GM19452 (cell line): ENCODE measurements at regions not wholly inside any gene's neighbourhood (a gene's known extent, or its start where the extent isn't known, plus 50 kb on each side); places are given as distances from the start of the nearest gene placed in this dataset.

Experiments
- ATAC-seq: cut with Tn5 transposase; IDR thresholded peaks from one replicate; pipeline ENCODE4 v1.9.1; 2021; ENCODE audit not compliant: unreplicated experiment

DNA sequence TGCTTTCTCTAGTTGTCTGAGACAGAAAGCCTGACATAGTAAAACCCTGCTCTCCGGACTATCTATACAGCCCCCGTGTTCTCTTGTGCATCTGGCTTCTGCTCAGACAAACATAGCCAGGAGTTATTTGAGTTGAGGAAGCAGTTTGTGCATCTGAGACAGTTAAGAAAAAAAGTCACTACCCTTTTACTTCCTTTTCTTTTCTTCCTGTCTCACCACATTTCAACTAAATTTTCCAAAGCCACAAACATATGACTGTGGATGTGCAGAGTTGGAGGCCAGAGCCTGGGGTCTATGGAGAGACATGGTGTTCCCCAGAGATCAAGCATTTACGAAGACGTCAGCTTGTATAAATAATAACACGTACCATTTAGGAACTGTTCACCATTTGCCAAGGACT lies 158.5 kb upstream of the FGGY start:
- no peak for ATAC-seq

DNA sequence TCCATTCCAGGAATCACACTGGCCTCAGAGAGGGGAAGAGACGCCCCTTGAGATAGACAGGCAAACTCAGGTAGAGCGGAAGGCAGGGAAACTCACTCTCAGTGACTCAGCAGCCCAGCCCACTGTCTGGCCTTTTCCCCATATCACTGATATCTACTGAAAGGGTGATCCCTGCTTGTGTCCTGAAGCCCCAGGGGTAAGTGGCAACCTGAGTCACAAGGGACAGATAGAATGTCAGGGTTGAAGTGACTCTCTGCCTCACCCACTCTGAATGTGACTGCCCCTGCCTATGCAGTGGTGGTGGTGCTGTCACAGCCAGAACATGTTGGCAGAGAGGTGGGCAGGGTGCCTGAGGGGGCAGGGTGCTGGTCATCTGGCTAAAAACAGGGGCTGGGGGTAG lies 157.5 kb upstream of the FGGY start:
- ATAC-seq = no peak

DNA sequence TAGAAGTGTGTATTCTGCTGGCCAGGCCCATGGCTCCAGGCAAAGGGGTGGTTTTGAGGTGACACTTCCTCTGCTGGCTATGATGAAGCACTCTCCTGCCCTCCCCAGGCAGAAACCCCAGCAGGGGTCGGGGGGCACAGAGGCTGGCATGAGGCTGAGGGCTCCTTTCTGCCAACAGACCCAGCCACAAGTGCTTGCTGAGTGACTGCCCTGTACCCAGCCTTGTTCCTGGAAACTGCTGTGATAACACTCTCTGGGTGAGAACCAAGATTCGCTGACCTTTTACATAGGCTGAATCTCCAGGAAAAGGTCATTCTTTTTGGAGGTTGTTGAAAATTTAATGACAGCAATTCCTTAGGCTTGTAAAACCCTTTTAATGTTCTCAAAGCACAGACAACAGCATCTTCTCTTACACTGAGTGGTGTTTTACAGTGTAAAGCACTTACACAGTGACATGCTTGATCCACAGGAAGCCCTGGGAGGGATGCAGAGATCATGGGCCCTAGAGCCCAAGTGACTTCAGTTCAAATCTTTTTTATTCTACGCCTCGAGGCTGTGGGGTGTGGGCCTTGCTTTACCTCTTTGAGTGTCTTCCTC lies 155.5 kb upstream of the FGGY start:
- no peak for ATAC-seq

DNA sequence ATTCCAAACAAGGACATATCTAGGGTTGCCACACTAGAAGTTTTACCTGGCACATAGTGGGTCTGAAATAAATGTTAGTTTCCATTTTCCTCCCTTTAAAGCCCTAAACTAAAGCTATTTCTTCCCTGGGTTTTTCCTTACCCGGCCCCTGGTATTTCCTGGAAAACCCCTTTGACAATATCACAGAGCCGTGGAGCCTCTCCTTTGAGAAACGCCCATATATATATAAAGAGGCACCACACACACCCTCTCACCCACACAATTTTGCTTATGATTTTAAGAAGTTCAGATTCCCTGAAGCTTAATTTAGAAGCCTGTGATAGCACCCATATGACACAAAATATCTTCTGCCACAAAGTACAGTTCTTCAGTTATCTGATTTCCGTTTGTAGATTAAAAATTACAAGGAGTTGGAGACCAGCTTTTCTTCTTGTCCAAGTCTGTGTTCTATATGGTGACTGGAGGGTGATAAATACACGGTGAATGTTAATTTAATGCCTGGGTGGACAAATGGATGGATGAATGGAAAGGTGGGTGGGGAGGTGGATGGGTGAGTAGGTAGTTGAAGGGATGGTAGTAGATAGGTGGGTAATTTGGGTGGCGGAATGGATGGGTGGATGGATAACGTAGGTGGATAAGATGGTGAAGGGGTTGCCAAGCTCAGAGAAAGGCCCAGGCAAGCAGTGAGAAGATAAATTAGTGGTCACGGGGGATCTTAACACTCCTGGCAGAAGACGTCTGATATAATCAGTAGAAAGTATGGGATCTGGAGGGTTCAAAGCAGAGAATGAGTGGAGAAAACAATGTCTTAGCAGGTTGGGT lies 154.4 kb upstream of the FGGY start:
- no peak for ATAC-seq

DNA sequence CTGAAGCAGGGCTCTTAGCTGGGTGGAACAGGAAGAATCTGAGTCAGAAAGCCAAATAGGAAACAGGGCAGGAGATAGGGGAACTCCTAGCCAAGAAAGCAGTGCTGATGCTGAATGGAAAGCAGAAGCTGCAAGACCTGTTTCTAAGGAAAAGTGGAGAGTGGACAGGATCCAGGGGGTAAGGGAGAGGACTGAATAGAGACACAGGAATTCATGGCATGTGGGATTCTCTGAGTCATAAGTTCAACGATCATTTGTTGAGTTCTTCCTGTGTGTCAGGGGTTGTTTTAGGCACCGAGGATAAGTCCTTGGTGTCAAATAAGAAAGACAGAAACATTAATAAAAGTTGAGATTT lies 153.8 kb upstream of the FGGY start:
- ATAC-seq = no peak

DNA sequence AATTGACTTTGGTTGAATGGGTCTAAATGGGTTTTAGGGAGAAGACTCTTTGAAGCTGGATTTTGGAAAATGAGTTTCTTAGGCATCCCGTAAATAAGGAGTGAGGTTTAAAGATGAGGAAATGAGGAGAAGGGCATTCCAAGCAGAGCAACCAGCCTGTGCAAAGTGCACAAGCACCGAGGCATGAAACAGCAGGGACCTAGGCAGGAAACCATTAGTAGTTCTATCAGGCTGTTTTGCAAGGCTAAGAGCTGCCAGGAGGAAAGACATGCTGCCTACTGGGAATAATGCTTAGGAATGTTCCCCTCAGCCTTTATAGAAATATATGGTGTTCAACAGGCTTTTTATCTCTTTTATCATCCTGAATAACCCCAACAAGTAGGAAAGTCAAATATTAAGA lies 153.1 kb upstream of the FGGY start:
- ATAC-seq = no peak

DNA sequence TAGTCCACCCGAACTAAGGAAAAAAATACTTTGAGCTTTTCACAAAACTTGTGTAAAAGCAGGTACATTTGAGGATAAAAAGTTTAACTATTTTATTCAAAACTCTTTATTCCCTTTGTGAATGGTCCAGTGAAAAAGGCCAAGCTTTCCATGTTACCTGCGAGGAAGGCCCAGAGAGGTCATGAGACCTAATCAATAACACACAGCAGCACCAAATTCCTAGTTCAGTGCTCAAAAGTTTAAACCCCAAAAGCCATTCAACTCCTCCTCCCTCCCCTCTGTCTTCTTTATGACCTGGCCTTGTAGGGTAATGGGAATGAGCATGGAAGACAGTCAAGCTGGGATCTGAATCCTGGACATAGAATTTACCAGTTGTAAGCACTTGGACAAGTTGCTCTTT lies 151.9 kb upstream of the FGGY start:
- no peak for ATAC-seq

DNA sequence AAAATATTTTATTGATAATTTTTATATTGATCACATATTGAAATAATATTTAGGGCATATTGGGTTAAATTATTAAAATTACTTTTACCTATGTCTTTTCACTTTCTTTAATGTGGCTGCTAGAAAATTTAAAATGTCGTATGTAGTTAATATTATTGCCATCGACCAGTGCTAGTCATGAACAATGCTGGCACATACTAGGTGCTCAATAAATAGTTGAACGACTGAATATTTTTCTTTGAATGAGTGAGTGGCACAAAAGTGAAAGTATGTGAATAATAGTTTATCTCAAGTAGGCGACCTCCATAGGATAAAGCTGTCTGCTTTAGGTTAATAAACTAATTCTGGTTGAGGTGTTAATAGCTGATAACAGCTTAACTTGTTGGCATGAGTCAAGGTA lies 150.8 kb upstream of the FGGY start:
- no peak for ATAC-seq

DNA sequence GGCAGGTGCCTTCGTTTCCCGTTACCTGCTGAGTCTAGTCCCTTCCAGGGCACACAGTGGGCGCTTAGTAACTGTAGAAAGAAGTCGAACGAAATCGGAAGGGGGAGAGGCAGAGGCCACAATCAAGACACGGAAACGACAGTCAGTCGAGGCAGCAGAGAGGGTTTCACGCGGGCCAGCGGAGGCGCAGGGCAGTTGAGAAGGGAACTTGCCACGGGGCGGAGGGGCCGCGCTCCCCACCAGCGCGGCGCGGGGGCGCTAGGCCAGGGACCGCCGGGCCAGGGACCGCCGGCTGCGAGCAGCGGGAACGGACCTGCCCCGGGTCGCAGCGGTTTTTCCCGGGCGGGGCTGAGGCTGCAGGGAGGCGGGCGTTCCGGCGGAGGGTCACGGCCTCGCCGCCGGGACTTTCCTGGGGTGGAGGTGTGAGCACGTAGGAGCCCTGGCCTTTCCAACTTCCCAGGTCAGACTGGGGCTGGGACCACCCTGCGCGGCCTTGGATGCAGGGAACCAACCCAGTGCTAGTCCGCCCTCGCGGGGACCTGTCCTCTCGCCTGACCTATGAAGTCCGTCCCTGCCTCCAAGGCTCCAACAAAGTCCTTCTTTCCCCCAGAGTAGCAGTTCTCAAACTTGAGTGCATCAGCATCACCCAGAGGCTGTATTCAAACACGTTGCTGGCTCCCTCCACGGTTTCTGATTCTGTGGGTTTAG lies 150.1 kb upstream of the FGGY start:
- peak; percentile 57 for ATAC-seq

DNA sequence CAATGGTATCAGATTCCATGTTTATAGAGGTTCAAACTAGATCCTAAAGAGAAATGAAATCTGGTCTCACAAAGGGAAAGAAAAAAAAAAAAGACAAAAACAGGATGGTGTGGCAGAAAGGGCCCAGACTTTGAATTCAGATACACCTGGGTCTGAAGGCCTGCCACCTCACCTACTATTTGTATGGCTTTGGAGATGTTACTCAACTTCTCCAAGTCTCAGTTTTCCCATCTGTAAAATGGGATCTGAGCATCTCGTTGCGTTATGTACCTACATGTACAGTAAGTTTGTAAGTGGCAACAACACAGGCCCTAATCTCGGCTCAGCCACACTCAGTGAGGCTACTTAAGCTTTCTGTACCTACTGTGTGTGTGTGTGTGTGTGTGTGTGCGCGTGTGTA lies 147.5 kb upstream of the FGGY start:
- ATAC-seq = no peak

DNA sequence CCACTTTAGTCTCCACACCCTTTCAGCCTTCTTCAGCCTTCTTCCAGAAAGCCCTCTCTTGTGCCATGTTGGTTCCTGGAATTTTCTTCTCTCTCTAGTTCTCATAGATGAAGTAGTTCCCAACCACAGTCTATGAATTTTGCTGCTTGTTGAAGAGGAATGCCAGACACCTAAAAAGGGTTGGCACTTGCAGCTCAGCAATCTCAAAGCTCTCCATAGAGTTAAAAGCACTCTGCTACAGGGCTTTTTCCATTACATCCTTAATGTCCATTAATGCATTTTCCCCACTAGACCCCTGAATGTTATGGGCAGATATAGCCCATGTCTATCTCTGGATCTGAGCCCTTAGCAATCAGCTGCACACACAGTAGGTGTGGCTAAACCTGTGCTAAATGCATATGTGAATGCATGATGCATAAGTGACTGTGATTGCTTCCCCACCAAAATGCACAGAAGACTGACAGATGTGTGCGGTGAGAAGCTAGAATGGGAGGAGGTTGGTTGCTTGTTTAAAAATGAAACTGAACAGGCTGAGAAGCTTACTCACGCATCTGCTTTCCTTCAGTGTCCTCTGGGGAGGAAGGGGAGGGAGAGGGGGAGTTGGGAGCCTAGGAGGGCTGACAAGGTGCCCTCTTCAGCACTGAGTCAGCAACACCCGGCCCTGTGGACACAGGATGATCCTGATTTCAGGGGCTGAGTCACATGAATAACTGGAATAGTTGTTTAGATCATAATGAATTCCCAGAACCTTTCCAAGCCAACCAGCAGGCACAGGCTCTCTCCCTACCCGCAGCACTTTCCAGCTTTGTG lies 146.1 kb upstream of the FGGY start:
- ATAC-seq = peak; percentile 52

DNA sequence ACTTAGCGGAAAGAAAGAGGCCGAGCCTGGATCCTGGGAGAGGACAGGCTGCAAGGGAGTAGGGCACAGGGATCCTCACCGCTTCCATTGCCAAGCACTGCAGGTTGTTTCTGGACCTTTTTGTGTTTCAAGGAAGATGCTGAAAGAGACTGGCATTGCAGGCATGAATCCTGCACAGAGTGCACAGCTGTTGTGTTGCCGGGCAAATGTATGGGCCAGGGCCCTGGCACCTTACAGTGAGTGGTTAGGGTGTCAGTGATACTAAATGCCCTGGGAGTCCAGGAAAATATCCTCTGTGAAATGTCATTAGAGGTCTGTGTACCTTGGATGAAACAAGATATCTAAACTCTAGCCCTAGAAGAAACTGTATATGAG lies 145.5 kb upstream of the FGGY start:
- no peak for ATAC-seq

DNA sequence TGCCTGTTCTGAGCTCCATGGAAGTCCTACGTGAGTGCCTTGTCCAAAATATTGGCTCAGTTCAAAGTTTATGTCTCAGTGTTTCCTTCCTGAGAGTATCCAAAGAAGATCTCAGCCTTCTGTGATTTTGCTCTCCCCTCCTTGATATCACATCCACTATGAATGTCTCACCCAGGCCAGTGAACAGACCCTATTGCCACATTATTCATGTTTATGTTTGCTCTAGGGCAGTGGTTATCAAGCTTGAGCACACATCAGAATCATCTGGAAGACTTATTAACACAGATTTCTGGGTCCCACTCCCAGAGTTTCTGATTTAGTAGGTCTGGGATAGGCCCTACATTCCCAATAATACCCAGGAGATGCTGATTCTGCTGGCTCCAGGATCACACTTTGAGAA lies 145.0 kb upstream of the FGGY start:
- no peak for ATAC-seq

DNA sequence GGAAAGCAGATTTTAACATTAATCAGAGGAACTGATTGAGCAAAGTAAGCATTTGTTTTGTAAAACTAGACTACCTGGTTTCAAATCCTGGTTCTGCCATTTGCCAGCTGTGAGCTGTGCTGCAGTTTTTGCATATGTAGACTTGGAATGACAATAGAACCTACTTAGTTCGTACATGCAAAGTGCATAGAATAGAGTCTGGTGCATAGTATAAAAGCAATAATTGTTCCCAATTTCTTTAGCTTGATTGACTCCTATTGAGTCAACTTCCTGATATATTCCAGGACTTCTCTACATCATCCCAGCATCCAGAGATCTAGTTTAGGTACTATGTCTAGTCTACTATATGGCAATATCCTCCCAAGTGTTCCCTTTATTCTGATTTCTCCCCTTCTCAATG lies 144.4 kb upstream of the FGGY start:
- ATAC-seq = no peak

DNA sequence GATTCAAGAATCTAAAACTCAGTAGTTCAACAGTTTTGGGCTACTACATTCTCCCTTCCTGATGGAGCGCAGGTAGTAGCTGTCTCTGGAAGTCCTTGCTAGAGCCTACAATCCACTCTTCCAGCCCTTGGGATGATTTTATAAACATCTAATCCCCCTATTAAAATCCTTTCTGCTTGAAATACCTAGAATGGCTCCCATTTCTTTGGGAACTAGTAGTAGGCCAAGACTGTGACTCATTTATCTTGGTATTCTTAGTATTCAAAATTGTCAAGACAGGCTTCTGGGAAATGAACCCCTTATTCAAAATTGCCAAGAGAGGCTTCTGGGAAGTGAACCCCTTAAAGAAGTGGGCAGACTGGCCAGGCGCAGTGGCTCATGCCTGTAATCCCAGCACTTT lies 142.5 kb upstream of the FGGY start:
- no peak for ATAC-seq

DNA sequence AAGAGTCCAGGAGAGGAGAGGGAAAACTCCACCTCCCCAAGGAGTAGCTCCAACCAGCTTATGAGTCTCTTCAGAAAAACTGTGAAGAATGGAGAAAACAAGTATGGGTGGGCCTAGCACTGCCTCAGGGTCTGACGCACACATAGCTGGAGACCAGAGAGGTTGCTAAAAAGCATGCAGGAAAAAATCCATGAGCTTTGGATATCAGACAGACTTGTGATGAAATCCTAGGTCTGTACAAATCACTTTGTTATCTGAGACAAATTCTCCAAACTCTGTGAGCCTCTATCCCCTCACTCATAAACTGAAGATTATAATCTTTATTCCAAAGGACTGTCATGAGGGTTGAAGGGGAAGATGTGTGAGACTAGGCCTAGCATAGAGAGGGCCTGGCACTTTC lies 141.5 kb upstream of the FGGY start:
- no peak for ATAC-seq

DNA sequence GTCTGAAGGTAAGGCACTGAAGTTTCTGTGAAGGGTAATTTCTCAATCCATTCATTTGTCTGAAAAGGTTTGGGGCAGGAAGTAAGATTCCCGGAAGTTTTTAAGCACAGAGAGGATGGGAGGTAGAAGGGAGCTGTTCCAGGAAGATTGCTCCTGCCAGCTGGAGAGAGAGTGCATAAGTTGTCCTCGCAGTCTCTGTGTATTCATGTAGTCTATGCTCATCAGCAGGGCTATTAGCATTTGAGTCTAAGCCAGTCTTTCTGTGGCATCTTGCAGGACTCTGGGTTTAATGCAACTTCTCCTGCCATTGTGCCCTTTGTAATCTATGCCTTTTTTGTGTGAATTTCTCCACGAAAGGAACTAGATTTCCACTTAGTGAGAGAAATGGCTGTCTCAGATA lies 140.8 kb upstream of the FGGY start:
- no peak for ATAC-seq

DNA sequence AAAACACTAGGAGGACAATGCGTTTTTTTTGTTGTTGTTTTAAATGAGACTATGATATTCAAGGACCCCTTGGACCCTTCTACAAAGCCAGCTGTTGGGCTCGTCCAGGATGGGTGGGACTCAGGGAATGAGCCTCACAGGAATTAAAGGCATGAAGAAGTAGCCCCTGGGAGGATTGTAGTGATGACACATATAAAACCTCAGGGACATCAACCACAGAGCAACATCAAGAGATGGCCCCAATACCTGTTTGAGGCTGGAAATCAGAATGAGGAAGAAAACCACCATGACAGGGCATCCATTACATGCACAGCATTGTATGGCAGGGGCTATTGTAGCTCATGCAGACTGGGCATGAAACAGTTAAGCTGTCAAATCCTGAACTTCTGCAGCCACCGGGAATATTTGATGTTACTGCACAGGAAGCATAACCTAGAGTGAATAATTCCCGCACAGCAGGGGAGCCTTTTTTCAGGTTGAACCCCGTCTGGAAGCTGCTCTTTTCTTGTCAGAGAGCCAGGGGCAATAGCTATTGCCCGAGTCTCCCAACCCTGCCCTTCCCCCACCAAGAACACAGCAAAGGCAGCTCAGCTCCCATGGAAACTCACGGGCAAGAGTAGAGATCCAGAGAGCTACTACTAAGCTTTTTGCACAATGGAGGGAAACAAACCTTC lies 140.2 kb upstream of the FGGY start:
- ATAC-seq = no peak

DNA sequence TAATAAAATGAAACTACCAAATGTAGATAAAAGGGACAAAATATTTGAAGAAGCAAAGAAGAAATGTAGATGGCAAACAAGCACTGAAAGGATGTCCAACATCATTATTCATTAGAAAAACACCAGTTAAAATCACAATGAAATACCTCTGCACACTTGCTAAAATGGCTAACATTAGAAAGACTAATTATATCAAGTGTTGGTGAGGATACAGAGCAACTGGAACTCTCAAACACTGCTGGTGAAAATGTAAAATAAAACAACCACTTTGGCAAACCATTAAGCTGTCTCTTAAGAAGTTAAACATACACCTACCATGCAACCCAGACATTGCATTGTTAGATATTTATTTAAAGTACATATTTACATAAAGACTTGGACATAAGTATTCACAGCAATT lies 138.6 kb upstream of the FGGY start:
- ATAC-seq = no peak

DNA sequence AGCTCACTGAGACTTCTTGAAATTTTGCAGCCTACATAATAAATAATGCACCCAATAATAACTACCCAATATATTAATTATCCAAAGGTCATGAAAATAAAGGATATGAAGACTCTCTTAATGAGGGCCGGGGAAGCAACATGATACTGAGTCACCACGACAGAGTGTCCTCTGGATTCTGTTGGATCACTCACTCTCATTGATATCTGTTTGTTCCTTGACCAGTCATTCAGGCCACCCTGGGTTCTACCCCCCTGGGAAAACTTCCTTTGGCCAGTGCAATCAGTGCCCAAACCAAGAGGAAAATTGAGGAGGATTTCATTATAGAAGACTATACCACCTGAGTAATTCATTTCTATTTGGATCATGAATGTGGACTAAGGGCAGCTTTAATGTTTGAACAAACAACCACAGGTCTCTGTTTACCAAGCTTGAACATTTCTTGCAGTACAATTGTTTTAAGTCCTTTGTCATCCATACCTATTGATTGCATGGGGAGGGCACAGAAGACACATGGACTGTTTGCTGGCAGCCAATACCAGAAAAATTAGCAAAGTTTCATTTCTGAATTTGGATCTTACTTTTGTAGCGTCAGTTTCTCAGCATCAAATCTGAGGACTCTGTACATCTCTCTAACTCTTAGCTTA lies 137.2 kb upstream of the FGGY start:
- no peak for ATAC-seq

DNA sequence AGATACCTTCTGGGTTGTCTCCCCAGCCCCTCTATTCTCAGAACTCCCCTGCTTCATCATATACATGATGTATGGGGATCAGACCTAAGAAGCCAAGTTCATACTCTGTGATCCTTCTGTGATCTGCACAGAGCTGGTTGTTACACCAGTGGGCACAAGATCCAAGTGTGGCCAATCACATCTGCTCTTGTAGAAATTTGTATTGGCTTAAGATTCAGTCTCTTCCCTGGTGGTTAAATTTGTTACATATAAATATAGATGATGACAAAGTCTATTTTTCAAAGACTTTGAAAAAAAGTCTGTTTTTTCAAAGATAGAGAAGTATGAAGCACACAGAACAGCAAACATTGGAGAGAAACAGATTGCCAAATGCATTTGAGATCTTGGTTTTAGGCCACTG lies 135.8 kb upstream of the FGGY start:
- ATAC-seq = no peak
